Germinal center (tissue), 1 donor: ENCODE measurements at regions not wholly inside any gene's neighbourhood (a gene's known extent, or its start where the extent isn't known, plus 50 kb on each side); places are given as distances from the start of the nearest gene placed in this dataset.
"Not testable (repeated sequence)": the region's sequence is repeated elsewhere in the genome, so short reads cannot be mapped to it uniquely, and the experiment has no call there.

Experiments
- DNase-seq: peaks from one replicate; pipeline ENCODE4 v3.0.0; 2012; ENCODE audit warnings: mixed read lengths, low spot score

GRCh38 chrX:140337263-140337662 is 167.6 kb downstream of the SOX3 start:
- no peak for DNase-seq

- DNase-seq = no peak
These were observed 186.6 kb downstream of the SOX3 start for GRCh38 chrX:140318296-140318695.

- no peak for DNase-seq
These were observed 187.4 kb downstream of the SOX3 start for GRCh38 chrX:140317462-140317861.

- no peak for DNase-seq
These were observed 205.7 kb downstream of the SOX3 start for GRCh38 chrX:140298960-140299825.

GRCh38 chrX:140297273-140297672 is 207.6 kb downstream of the SOX3 start:
- DNase-seq = no peak

- DNase-seq = no peak
These were observed 211.9 kb downstream of the SOX3 start for GRCh38 chrX:140292961-140293360.

GRCh38 chrX:140292188-140292587 is 212.7 kb downstream of the SOX3 start:
- DNase-seq = no peak

GRCh38 chrX:140274811-140275525 is 229.9 kb downstream of the SOX3 start:
- DNase-seq = no peak

GRCh38 chrX:140273921-140274320 is 230.9 kb downstream of the SOX3 start:
- DNase-seq = no peak

- no peak for DNase-seq
These were observed 254.5 kb downstream of the SOX3 start for GRCh38 chrX:140250391-140250790.

GRCh38 chrX:140249088-140249487 is 255.8 kb downstream of the SOX3 start:
- DNase-seq = no peak

- DNase-seq = no peak
These were observed 263.9 kb upstream of the CXorf66 start for GRCh38 chrX:140229191-140229590.

- DNase-seq = not testable (repeated sequence)
These were observed 260.7 kb upstream of the CXorf66 start for GRCh38 chrX:140226037-140226436.

- not testable (repeated sequence) for DNase-seq
These were observed 250.6 kb upstream of the CXorf66 start for GRCh38 chrX:140215894-140216293.

GRCh38 chrX:140214518-140214917 is 249.2 kb upstream of the CXorf66 start:
- DNase-seq = not testable (repeated sequence)

- no peak for DNase-seq
These were observed 241.3 kb upstream of the CXorf66 start for GRCh38 chrX:140206657-140207056.

- no peak for DNase-seq
These were observed 225.3 kb upstream of the CXorf66 start for GRCh38 chrX:140190441-140191108.

- DNase-seq = no peak
These were observed 215.3 kb upstream of the CXorf66 start for GRCh38 chrX:140180585-140180984.

GRCh38 chrX:140177821-140178220 is 212.5 kb upstream of the CXorf66 start:
- no peak for DNase-seq

- DNase-seq = no peak
These were observed 207.1 kb upstream of the CXorf66 start for GRCh38 chrX:140172401-140172800.

GRCh38 chrX:140167551-140167950 is 202.2 kb upstream of the CXorf66 start:
- no peak for DNase-seq

- no peak for DNase-seq
These were observed 200.5 kb upstream of the CXorf66 start for GRCh38 chrX:140165849-140166248.

- no peak for DNase-seq
These were observed 199.1 kb upstream of the CXorf66 start for GRCh38 chrX:140164391-140164790.
